ENCODE measurements at regions not wholly inside any gene's neighbourhood (a gene's known extent, or its start where the extent isn't known, plus 50 kb on each side); places are given as distances from the start of the nearest gene placed in this dataset.

DNA sequence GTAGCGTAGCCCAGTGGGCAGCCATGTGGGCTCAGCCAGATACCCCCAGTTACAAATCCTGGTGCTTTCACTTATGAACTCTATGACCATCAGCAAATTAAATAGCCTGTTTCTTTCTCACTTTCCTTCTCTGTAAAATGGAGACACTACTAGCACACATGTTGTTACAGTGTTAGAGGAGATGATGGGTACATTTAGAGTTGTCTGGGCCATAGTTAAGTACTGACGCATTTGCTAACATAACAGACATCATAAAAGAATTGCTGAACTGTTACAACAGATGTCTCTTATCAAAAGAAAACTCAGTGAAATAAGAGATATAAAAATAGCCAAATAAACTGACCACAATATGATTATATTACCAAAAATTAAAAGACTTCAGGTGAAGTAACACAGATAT is 69.9 kb upstream of the DOK5 start:
- no peak for DNase-seq (ENCODE audit: extremely low read depth in 1 of 11, low read depth in 9 of 11, low spot score in 4 of 11)

DNA sequence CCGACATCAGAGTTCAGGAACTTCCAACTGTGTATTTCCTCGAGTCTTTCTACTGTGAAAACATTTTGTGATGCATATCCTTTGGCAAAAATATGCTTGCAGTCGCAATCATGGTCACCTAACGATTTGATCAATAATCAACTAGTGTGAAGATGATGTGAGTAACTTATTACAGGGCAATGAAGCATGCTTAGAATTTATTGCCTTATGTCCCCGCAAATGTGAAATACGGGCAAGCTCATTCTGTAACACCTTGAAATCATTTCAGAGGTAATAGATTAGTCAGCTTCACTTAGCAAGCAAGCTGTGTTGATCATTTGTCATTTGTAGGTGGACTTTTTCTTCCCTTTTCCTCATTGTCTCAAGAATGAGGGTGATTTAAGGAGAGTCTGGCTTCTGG is 67.9 kb upstream of the DOK5 start:
- no peak for DNase-seq (ENCODE audit: extremely low read depth in 1 of 11, low read depth in 9 of 11, low spot score in 4 of 11)

DNA sequence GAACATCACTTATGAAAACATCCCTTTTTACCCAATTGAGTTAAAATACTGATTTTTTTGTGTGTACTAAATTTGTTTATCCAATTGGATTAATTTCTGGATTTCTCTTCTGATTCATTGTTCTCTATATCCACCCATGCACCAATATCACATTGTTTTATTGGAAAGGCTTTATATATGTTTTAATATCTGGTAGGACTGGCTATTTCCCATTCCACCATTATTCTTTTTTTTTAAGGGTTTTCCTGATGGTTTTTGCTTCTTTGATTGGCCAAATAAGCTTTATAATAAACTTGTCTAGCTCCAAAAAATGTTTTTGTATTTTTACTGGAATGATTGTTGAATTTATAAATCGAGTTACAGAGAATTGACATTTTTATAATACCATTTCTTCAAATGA is 59.4 kb upstream of the DOK5 start:
- no peak for DNase-seq (ENCODE audit: extremely low read depth in 1 of 11, low read depth in 9 of 11, low spot score in 4 of 11)

DNA sequence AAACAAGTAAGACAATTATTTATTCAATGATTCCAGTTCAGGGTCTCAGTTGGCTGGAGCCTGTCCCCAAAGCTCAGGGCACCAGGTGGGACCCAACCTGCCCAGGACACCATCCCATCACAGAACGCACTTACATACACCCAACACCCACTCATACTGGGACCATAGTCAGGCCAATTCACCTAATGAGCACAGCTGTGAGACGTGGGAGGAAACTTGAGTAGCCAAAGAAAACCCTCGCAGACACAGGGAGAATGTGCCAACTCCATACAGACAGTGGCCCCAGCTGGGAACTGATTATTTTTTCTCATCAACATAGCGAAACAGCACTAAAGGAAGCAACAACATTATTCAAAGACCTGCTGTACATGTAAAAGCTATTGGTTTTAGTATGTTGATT is 58.6 kb upstream of the DOK5 start:
- DNase-seq (ENCODE audit: extremely low read depth in 1 of 11, low read depth in 9 of 11, low spot score in 4 of 11) = no peak

DNA sequence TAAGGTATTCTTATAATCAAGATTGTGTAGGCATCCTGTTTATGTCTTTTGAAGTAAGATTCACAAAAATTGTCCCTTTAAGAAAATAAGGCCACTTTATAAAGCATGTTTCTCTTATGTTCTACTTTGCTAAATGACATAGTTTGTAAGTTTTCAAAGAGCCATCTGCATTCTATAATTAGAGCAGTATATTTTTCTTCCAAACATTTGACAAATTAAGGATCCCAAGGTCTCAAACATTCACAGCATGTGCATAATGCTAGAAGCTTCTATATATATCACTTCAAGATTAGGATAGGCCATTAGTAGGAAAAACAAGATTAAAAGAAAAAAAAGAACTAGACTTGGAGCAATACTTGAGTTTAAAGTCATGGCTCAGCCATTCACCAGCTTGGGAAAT is 55.9 kb upstream of the DOK5 start:
- DNase-seq (ENCODE audit: extremely low read depth in 1 of 11, low read depth in 9 of 11, low spot score in 4 of 11) = no peak
